ENCODE measurements at regions not wholly inside any gene's neighbourhood (a gene's known extent, or its start where the extent isn't known, plus 50 kb on each side); places are given as distances from the start of the nearest gene placed in this dataset.

GRCh38 chr3:176275113-176275512, 922.2 kb downstream of the TBL1XR1 start:
- ChIA-PET CTCF (no interaction called here), POLR2A (no interaction called here)
- no peaks in the 10 kb centered on the region; the same call in 1 of the 2 replicates for H3K27me3 Mint-ChIP-seq (ENCODE audit: low read depth)
- H3K4me1 Mint-ChIP-seq = peaks cover 24% of the 10 kb centered on the region
- DNase-seq (ENCODE audit: low spot score) (no peak), ATAC-seq (no peak)
- no peak overlapping the region for H3K27ac Mint-ChIP-seq
- TF ChIP-seq NR2C2 (CRISPR knock-in tag; IDR thresholded peaks at IDR 0.05) (no peak), NR3C1 (CRISPR knock-in tag; conservative IDR thresholded peaks at IDR 0.05; ENCODE audit: low read depth) (no peak), ZNF416 (CRISPR knock-in tag; IDR thresholded peaks at IDR 0.05) (no peak), ZNF263 (CRISPR knock-in tag; IDR thresholded peaks at IDR 0.05; ENCODE audit: low read depth) (no peak), TP53 (CRISPR knock-in tag; IDR thresholded peaks at IDR 0.05) (no peak), MAX (CRISPR knock-in tag; IDR thresholded peaks at IDR 0.05) (no peak), FOXP4 (CRISPR knock-in tag; IDR thresholded peaks at IDR 0.05) (no peak), CREM (CRISPR knock-in tag; IDR thresholded peaks at IDR 0.05) (no peak), EMX1 (CRISPR knock-in tag; IDR thresholded peaks at IDR 0.05) (no peak), SP1 (CRISPR knock-in tag; conservative IDR thresholded peaks at IDR 0.05) (no peak)
- H3K9me3 Mint-ChIP-seq = peaks cover 11% of the 10 kb centered on the region
- H3K4me3 Mint-ChIP-seq = no peak overlapping the region
- peaks cover 6% of the 10 kb centered on the region; the same call in 1 of the 2 replicates for H3K36me3 Mint-ChIP-seq

GRCh38 chr3:176274161-176274560, 923.1 kb downstream of the TBL1XR1 start:
- TF ChIP-seq GABPB1 (CRISPR knock-in tag; IDR thresholded peaks at IDR 0.05) = no peak
- TF ChIP-seq JUN (CRISPR knock-in tag; IDR thresholded peaks at IDR 0.05) = no peak
- TF ChIP-seq SP1 (CRISPR knock-in tag; conservative IDR thresholded peaks at IDR 0.05) = no peak
- no peak for TF ChIP-seq OVOL2 (CRISPR knock-in tag; IDR thresholded peaks at IDR 0.05; ENCODE audit: borderline replicate concordance)
- no peak for TF ChIP-seq EMX1 (CRISPR knock-in tag; IDR thresholded peaks at IDR 0.05)
- no peak for TF ChIP-seq JAZF1 (CRISPR knock-in tag; IDR thresholded peaks at IDR 0.05)
- TF ChIP-seq ELF4 (CRISPR knock-in tag; IDR thresholded peaks at IDR 0.05; ENCODE audit: low read depth) = no peak
- TF ChIP-seq SMAD4 (CRISPR knock-in tag; IDR thresholded peaks at IDR 0.05) = no peak
- TF ChIP-seq MAX (CRISPR knock-in tag; IDR thresholded peaks at IDR 0.05) = no peak
- TF ChIP-seq GRHL2 (CRISPR knock-in tag; IDR thresholded peaks at IDR 0.05; ENCODE audit: insufficient replicate concordance, severe bottlenecking) = no peak
- TF ChIP-seq TEAD1 (CRISPR knock-in tag; IDR thresholded peaks at IDR 0.05) = no peak
- TF ChIP-seq IRF1 (CRISPR knock-in tag; IDR thresholded peaks at IDR 0.05) = no peak
- TF ChIP-seq ZSCAN18 (CRISPR knock-in tag; IDR thresholded peaks at IDR 0.05) = no peak
- TF ChIP-seq NFE2L1 (CRISPR knock-in tag; IDR thresholded peaks at IDR 0.05) = no peak
- H3K4me1 Mint-ChIP-seq = peaks cover 34% of the 10 kb centered on the region
- POLR2A ChIA-PET = no interaction called here

More at GRCh38 chr3:176274161-176274560, 923.1 kb downstream of the TBL1XR1 start:
- H3K9me3 Mint-ChIP-seq = peaks cover 14% of the 10 kb centered on the region
- H3K36me3 Mint-ChIP-seq = peaks cover 10% of the 10 kb centered on the region; the same call in 1 of the 2 replicates
- no peak overlapping the region for H3K4me3 Mint-ChIP-seq
- peaks cover 2% of the 10 kb centered on the region for H3K27me3 Mint-ChIP-seq (ENCODE audit: low read depth)
- DNase-seq (ENCODE audit: low spot score) (no peak), ATAC-seq (no peak)
- H3K27ac Mint-ChIP-seq = no peak overlapping the region
- CTCF ChIA-PET = no interaction called here

Measured in WTC11 (cell line).